H9 (cell line): ENCODE measurements at regions not wholly inside any gene's neighbourhood (a gene's known extent, or its start where the extent isn't known, plus 50 kb on each side); places are given as distances from the start of the nearest gene placed in this dataset.
A peak's percentile ranks its signal among the peaks of the same experiment; 100 is the strongest.

Source experiments
- DNase-seq: peaks from one replicate; pipeline ENCODE4 v3.0.0-alpha.2; 2017
- H2AFZ ChIP-seq: one replicate; pipeline ENCODE4 v1.6.1; 2013; ENCODE audit warnings: mild to moderate bottlenecking, low read length, control low read depth, moderate library complexity
- H2AK5ac ChIP-seq: 2 replicates; pipeline ENCODE4 v1.6.1; 2013; ENCODE audit warnings: low read length, control low read depth, mixed read lengths; ENCODE audit not compliant: insufficient read length
- H2BK120ac ChIP-seq: one replicate; pipeline ENCODE4 v1.6.1; 2013; ENCODE audit warnings: low read depth, mild to moderate bottlenecking, low read length, control low read depth, inconsistent platforms; ENCODE audit not compliant: poor library complexity, severe bottlenecking
- H2BK12ac ChIP-seq: 2 replicates; pipeline ENCODE4 v1.6.1; 2013; ENCODE audit warnings: low read length, control low read depth, mixed read lengths, low read depth; ENCODE audit not compliant: insufficient read length
- H2BK15ac ChIP-seq: 2 replicates; pipeline ENCODE4 v1.6.1; 2013; ENCODE audit warnings: low read depth, low read length, control low read depth
- H2BK20ac ChIP-seq: one replicate; pipeline ENCODE4 v1.6.1; 2013; ENCODE audit warnings: low read depth, mild to moderate bottlenecking, low read length, control low read depth, inconsistent platforms; ENCODE audit not compliant: poor library complexity, severe bottlenecking
- H2BK5ac ChIP-seq: 2 replicates; pipeline ENCODE4 v1.6.1; 2013; ENCODE audit warnings: low read length, control low read depth, mixed read lengths; ENCODE audit not compliant: insufficient read length
- H3K14ac ChIP-seq: 2 replicates; pipeline ENCODE4 v1.6.1; 2013; ENCODE audit warnings: low read length, control low read depth; ENCODE audit not compliant: insufficient read depth
- H3K18ac ChIP-seq: 2 replicates; pipeline ENCODE4 v1.6.1; 2013; ENCODE audit warnings: low read depth, mild to moderate bottlenecking, mixed read lengths, low read length, control low read depth; ENCODE audit not compliant: insufficient read length
- H3K23ac ChIP-seq: 2 replicates; pipeline ENCODE4 v1.6.1; 2013; ENCODE audit warnings: low read length, control low read depth, mixed read lengths, low read depth; ENCODE audit not compliant: insufficient read length
- H3K23me2 ChIP-seq: 2 replicates; pipeline ENCODE4 v1.6.1; 2013; ENCODE audit warnings: low read depth, mild to moderate bottlenecking, mixed read lengths, low read length, control low read depth; ENCODE audit not compliant: insufficient read length, poor library complexity, severe bottlenecking
- H3K27ac ChIP-seq: 2 replicates; pipeline ENCODE4 v1.5.1; 2013; ENCODE audit warnings: low read length, control low read depth, mixed read lengths, low read depth; ENCODE audit not compliant: insufficient read length
- H3K27me3 ChIP-seq: 2 replicates; pipeline ENCODE4 v1.6.1; 2013; ENCODE audit warnings: low read length, control low read depth, inconsistent platforms; ENCODE audit not compliant: insufficient read depth
- H3K4ac ChIP-seq: 2 replicates; pipeline ENCODE4 v1.6.1; 2013; ENCODE audit warnings: low read depth, mild to moderate bottlenecking, control low read depth, inconsistent platforms, low read length, moderate library complexity
- H3K4me1 ChIP-seq: 2 replicates; pipeline ENCODE4 v1.6.1; 2013; ENCODE audit warnings: low read length, control low read depth, inconsistent platforms; ENCODE audit not compliant: insufficient read depth
- H3K4me2 ChIP-seq: 2 replicates; pipeline ENCODE4 v1.6.1; 2013; ENCODE audit warnings: low read length, control low read depth, mixed read lengths; ENCODE audit not compliant: insufficient read length, insufficient read depth
- H3K56ac ChIP-seq: 2 replicates; pipeline ENCODE4 v1.6.1; 2013; ENCODE audit warnings: low read depth, mild to moderate bottlenecking, mixed read lengths, low read length, control low read depth; ENCODE audit not compliant: insufficient read length
- H3K79me1 ChIP-seq: 2 replicates; pipeline ENCODE4 v1.6.1; 2013; ENCODE audit warnings: low read depth, mild to moderate bottlenecking, moderate library complexity, low read length, control low read depth, inconsistent platforms; ENCODE audit not compliant: insufficient read depth, poor library complexity, severe bottlenecking
- H3K79me2 ChIP-seq: 2 replicates; pipeline ENCODE4 v1.6.1; 2013; ENCODE audit warnings: low read length, control low read depth, inconsistent platforms; ENCODE audit not compliant: insufficient read depth
- H3K9ac ChIP-seq: 2 replicates; pipeline ENCODE4 v1.6.1; 2013; ENCODE audit warnings: low read length, control low read depth, mixed read lengths; ENCODE audit not compliant: insufficient read length; ENCODE audit errors: extremely low read depth
- H3K9me3 ChIP-seq: one replicate; pipeline ENCODE4 v1.6.1; 2013; ENCODE audit warnings: low read depth, low read length, inconsistent platforms; ENCODE audit not compliant: control insufficient read depth
- H3T11ph ChIP-seq: one replicate; pipeline ENCODE4 v1.6.1; 2013; ENCODE audit warnings: mild to moderate bottlenecking, low read length, control low read depth, inconsistent platforms
- H4K20me1 ChIP-seq: one replicate; pipeline ENCODE4 v1.6.1; 2013; ENCODE audit not compliant: control insufficient read depth, insufficient read length, insufficient read depth
- H4K5ac ChIP-seq: 2 replicates; pipeline ENCODE4 v1.6.1; 2013; ENCODE audit warnings: low read depth, mild to moderate bottlenecking, mixed read lengths, low read length, control low read depth; ENCODE audit not compliant: insufficient read length
- H4K8ac ChIP-seq: replicated peaks from 2 replicates; pipeline ENCODE4 v1.6.1; 2013; ENCODE audit warnings: low read length, control low read depth, mixed read lengths, low read depth; ENCODE audit not compliant: insufficient read length
- H4K91ac ChIP-seq: 2 replicates; pipeline ENCODE4 v1.6.1; 2013; ENCODE audit warnings: low read depth, mild to moderate bottlenecking, moderate library complexity, mixed read lengths, low read length, control low read depth; ENCODE audit not compliant: insufficient read length
- H3K27ac Mint-ChIP-seq, 3 experiments: 2 replicates in 2 of 3; 3 replicates in 1 of 3; pipeline ENCODE4 v1.8.0; 2020 to 2021; ENCODE audit warnings: mixed read lengths in 3 of 3, mild to moderate bottlenecking in 1 of 3, moderate library complexity in 1 of 3
- H3K27me3 Mint-ChIP-seq: 2 replicates; pipeline ENCODE4 v1.8.0; 2021; ENCODE audit warnings: low read depth, mild to moderate bottlenecking, moderate library complexity, mixed read lengths
- H3K36me3 Mint-ChIP-seq, 3 experiments: 2 replicates in 2 of 3; 3 replicates in 1 of 3; pipeline ENCODE4 v1.8.0; 2020 to 2021; ENCODE audit warnings: low read depth in 3 of 3, mixed read lengths in 3 of 3; ENCODE audit not compliant: insufficient read depth in 1 of 3
- H3K4me1 Mint-ChIP-seq, 2 experiments: 2 replicates each; pipeline ENCODE4 v1.8.0; 2020; ENCODE audit warnings: mixed read lengths in 2 of 2
- H3K4me3 Mint-ChIP-seq, 2 experiments: 2 replicates in 1 of 2; 3 replicates in 1 of 2; pipeline ENCODE4 v1.8.0; 2020 to 2021; ENCODE audit warnings: mild to moderate bottlenecking in 2 of 2, mixed read lengths in 2 of 2, moderate library complexity in 1 of 2
- H3K9me3 Mint-ChIP-seq, 2 experiments: 2 replicates in 1 of 2; 3 replicates in 1 of 2; pipeline ENCODE4 v1.8.0; 2020; ENCODE audit warnings: mild to moderate bottlenecking in 2 of 2, mixed read lengths in 2 of 2, moderate library complexity in 1 of 2
- WGBS: extraction: QIAGEN DNeasy Blood & Tissue Kit; methylation state at CpG from one replicate; pipeline ENCODE4 v1.1.7; 2013; ENCODE audit warnings: missing lambda C conversion rate, low lambda C conversion rate, mixed read lengths; ENCODE audit not compliant: insufficient read length; ENCODE audit errors: extremely low coverage; 5-methylcytosine and 5-hydroxymethylcytosine counted together
- TF ChIP-seq, protein P1 (sequence below): fragments of 200-600 bp; sonication (generic); conservative IDR thresholded peaks from 3 replicates; pipeline ENCODE4 v1.8.0; 2021; ENCODE audit warnings: antibody characterized with exemption, mild to moderate bottlenecking

DNA sequence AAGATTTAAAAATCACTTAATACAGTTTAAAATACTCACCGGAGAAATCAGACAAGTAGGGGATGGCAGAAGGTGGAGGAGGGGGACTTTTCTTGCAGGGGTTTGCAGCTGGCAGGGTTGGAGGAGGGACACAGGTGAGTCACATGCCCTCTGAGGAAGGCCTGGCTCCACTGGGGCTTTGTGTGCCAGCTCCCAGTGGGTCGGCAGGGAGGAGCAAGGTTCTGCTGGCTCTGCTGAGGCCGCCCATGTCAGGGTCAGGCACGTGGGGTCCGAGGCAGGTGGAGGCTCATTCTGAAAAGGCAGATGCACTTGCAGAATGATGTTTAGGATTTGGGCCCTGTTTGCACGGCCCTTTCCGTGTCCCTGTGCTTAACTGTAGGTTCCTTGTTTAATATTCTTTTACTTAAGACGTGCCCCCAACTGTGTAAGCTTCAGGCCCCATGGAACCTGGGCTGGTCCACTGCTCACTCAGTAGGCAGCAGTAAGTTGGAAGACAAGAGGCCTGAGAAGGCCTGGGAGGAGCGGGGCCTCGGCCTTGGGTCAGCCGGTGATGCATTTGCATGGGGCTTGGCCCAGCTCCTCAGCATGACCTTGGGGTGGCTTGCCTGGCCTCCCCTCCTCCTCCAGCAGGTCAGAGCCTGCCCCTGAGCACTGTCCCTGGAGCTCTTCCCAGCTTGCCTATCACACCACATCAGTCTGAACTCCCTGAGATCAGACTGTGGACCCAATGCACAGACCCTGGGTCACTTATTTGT is 141.0 kb downstream of the GLI2 start:
- TF ChIP-seq, protein P1, sequence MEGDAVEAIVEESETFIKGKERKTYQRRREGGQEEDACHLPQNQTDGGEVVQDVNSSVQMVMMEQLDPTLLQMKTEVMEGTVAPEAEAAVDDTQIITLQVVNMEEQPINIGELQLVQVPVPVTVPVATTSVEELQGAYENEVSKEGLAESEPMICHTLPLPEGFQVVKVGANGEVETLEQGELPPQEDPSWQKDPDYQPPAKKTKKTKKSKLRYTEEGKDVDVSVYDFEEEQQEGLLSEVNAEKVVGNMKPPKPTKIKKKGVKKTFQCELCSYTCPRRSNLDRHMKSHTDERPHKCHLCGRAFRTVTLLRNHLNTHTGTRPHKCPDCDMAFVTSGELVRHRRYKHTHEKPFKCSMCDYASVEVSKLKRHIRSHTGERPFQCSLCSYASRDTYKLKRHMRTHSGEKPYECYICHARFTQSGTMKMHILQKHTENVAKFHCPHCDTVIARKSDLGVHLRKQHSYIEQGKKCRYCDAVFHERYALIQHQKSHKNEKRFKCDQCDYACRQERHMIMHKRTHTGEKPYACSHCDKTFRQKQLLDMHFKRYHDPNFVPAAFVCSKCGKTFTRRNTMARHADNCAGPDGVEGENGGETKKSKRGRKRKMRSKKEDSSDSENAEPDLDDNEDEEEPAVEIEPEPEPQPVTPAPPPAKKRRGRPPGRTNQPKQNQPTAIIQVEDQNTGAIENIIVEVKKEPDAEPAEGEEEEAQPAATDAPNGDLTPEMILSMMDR: no peak
- H3K27me3 Mint-ChIP-seq: no peaks in the 10 kb centered on the region; the same call in 1 of the 2 replicates
- H4K20me1 ChIP-seq: no peaks in the 10 kb centered on the region

More for the DNA sequence above, 141.0 kb downstream of the GLI2 start:
- H2BK120ac ChIP-seq: no peak overlapping the region
- no peaks in the 10 kb centered on the region for H3K23me2 ChIP-seq
- no peak overlapping the region for H3K56ac ChIP-seq
- H3K4ac ChIP-seq: no peak overlapping the region
- H3T11ph ChIP-seq: no peak overlapping the region
- Mint-ChIP-seq H3K4me1 (peaks cover 41 to 66% of the 10 kb centered on the region in 2 experiments), H3K27ac (peak overlapping the region in 1 of 3 experiments; percentile 25; a peak in 3 of 7 replicates), H3K4me3 (no peak overlapping the region), H3K36me3 (no peaks in the 10 kb centered on the region; a peak in 1 of 7 replicates), H3K9me3 (no peaks in the 10 kb centered on the region)
- no peaks in the 10 kb centered on the region for H3K27me3 ChIP-seq
- no peak overlapping the region for H3K18ac ChIP-seq
- no peak overlapping the region for H2BK12ac ChIP-seq
- no peak overlapping the region for H2BK20ac ChIP-seq
- no peak for DNase-seq
- no peak overlapping the region for H4K5ac ChIP-seq
- no peak overlapping the region for H3K4me2 ChIP-seq
- H2BK5ac ChIP-seq: no peak overlapping the region
- peak overlapping the region; percentile 17; the same call in 1 of the 2 replicates for H3K14ac ChIP-seq
- no peak overlapping the region for H4K8ac ChIP-seq
- no peaks in the 10 kb centered on the region for H3K79me1 ChIP-seq
- H4K91ac ChIP-seq: no peak overlapping the region
- no peak overlapping the region for H2AFZ ChIP-seq
- H3K23ac ChIP-seq: no peak overlapping the region
- H3K79me2 ChIP-seq: no peaks in the 10 kb centered on the region; the same call in 1 of the 2 replicates
- no peaks in the 10 kb centered on the region for H3K9me3 ChIP-seq
- H3K4me1 ChIP-seq: no peaks in the 10 kb centered on the region; the same call in 1 of the 2 replicates
- WGBS: no CpG with 5 or more reads among the region's 11 CpGs
- no peak overlapping the region for H2AK5ac ChIP-seq
- no peak overlapping the region for H3K9ac ChIP-seq
- no peak overlapping the region for H3K27ac ChIP-seq
- H2BK15ac ChIP-seq: no peak overlapping the region
